NCI-H748 treated with DMSO at 0.1 percent for 48 hours (cell line): ENCODE measurements at regions not wholly inside any gene's neighbourhood (a gene's known extent, or its start where the extent isn't known, plus 50 kb on each side); places are given as distances from the start of the nearest gene placed in this dataset.
A peak's percentile ranks its signal among the peaks of the same experiment; 100 is the strongest.
"Not testable (repeated sequence)": the region's sequence is repeated elsewhere in the genome, so short reads cannot be mapped to it uniquely, and the experiment has no call there.

Experiments used
- DNase-seq: peaks from one replicate; lab custom pipeline; 2025; lab: John Stamatoyannopoulos, UW

DNA sequence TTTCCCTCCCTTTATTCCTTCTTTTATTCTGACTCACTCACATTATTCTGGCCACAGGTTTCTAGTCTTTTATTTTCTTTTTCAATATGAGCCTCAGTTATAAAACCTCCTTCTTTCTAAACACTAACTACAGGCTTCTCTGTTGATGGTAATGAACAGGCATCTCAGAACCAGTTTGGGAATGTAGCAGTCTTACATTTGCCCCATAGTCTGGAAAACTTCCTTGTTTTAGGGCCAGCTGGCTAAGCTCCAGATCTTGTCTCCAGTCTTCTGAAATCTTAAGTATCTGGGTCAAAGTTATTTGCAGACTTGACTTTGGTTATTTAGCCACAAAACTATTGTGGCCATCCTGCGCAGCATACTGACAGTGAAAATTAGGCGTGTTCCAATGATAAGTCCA is 97.0 kb upstream of the MAN1A1 start:
- no peak for DNase-seq

DNA sequence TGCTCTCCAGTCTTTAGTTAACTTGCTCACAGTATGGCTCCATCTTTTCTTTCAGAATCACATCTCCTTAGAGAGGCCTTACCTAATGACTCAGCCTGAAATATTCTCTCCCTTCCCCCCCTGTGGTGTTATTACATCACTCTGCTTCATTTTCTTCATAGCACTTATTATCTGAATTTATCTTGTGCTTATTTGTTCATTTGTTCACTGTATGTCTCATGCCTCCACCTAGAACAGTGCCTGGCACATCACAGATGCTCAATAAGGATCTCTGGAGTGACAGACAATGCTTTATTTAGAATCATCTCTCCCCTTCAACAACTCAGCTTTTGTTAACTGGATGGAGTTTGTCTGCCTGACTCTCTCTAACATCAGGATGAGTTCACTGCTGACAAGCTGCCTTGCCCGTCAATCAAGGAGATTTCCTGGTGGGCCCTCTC is 96.6 kb upstream of the MAN1A1 start:
- DNase-seq = no peak

DNA sequence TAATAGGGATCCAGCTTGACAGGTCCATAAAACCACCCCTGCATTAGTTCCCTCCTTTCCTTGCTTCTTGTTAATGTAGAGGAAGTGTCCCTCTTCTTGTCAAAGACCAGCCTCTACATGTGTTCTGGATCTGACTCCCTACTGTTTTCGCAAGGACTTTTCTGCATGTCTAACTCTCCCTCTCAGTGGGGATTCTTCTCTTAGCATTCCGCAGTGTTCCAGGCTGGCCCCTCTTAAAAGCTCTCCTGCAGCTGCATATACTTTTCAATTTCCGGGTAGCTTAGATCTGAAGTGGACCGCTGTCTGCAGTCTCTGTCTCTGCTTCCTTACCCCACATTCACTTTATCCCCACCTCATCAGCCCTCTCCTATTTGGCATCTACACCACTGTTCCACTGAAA is 96.1 kb upstream of the MAN1A1 start:
- no peak for DNase-seq

DNA sequence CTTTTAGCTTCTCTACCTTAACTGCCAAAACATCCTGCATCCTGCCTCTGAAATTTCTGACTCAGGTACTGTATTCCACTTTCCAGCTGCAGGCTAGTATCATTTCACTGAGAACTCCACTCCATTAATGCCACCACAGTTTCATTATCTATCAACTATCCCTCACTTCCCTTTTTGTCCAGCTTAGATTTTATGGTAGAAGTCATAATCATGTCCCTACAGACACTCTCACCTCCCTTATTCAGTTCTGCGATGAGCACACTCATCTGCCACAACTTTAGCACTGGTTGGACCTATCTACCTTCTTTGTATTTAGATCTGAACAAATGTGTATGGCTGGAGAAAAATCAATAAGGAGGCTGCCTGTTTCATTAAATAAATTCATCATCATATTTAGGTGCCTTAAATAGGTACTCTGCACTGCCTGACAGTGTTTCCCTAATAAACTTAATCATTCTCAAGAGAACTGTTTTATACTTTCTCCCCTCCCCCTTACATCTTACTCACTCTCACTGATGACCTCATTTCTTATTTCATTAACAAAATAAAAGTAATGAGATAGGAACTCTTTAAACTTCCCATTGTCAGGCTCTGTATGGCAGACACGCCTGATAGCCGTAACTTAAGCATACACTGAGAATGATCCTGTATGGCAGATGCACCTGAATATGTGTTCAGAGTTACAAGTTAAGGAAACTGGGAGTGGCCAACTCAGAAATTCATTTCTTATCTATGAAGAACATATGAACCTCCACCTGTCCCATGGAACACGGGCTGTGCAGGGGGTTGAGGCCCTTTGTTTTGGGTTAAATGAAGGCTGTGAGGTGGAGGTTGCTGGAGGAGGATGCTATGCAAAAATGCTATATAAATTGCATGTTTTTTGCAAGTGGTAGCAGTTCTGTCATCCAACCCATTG is 95.3 kb upstream of the MAN1A1 start:
- no peak for DNase-seq

DNA sequence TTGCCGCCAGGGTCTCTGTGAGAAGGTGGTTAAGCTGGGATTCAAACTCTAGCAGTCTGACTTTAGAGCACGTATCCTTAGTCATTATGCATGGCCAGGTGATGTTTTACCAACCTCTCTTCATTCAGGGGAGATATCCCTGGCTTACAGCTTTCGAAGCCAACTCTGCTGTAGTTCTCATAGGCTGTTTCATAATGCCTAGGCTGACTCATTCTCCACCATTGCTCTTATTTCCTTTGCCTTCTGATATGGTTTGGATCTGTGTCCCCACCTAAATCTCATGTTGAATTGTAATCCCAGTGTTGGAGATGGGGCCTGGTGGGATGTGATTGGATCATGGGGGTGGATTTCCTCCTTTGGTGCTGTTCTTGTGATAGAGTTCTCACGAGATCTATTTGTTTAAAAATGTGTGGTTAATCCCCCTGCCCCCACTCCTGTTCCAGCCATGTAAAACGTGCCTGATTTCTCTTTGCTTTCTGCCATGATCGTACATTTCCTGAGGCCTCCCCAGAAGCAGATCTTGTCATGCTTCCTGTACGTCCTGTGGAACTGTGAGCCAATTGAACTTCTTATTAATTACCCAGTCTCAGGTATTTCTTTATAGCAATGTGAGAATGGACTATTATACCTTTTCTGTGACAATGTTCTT is 94.6 kb upstream of the MAN1A1 start:
- no peak for DNase-seq

DNA sequence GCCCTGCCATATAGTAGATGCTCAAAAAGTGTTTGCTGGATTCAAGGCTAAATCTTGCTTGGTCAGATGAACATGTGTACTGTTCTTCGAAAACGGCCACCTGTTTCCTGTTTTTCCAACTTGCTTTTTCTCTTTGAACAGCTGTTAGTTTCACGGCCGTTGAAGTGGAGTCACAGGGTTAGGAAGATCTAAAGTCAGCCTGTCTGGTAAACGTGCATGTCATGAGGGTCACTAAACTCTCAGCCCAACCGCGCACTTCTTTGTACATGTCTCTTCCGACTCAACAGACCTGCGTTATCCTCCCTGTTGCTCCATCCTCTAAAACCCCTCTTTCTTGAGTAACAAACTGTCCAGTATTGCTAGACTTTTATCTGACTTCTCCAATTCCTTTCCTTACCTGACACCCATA is 93.2 kb upstream of the MAN1A1 start:
- DNase-seq = peak; percentile 49

DNA sequence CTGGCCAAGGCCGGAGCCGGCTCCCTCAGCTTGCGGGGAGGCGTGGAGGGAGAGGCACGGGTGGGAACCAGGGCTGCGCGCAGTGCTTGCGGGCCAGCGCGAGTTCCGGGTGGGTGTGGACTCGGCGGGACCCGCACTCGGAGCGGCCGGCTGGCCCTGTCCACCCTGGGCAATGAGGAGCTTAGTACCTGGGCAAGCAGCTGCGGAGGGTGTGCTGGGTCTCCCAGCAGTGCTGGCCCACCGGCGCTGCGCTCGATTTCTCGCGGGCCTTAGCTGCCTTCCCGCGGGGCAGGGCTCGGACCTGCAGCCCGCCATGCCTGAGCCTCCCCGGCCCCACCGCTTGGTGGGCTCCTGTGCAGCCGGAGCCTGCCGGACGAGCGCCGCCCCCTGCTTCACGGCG is 91.4 kb upstream of the MAN1A1 start:
- DNase-seq = no peak

DNA sequence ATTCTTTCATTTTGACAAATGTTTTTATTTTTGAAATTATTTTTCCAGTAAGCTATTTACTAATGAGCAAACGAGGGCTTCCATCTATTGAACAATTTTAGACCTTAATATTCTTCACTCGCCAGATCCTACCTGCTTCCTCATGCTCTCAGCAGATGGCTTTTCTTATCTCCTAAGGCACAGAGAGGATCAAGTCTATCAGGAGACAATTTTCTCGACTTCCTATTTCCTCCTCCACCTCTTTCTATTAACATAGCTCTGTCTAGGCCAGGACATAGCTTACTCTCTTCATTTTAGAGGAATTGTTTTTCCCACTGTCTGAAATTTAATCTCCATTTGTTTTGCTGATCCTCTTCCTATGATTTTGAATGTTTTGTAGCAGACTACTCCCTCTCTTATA is 87.0 kb upstream of the MAN1A1 start:
- DNase-seq = no peak

DNA sequence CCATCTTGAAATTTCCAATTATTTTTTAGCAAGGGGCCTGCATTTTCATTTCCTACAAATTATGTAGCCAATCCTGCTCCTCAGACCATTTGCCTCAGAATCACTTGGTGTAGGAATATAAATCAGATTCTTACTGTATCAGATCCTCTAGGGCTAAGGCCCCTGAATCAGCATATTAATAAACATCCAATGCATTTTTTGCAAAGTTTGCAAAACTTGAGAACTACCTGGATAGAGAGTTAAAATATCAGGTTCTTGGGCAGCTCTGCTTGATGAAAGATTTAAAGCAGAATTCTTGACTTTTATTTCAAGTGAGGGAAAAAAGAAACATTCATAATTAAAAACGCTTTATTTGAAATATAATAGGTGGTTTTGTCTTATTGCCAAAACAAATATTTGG is 82.2 kb upstream of the MAN1A1 start:
- DNase-seq = no peak

DNA sequence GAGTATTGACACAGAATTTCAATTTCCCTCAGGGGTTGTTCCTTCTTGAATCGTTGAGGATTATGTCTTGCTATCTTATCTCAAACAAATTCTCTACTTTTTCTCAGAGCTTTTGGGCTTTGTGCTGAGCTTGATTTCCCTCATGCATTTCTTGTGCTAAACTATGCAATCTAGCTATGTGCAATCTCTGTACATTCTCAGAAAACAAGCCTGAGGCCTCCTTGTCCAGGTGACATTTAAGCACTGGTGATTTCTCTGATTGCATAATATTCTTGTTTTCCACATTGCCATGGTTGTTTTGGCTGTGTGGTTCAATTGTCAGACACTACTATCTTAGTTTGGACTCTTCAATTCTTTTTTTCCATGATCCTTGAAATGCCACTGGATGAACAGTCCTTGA is 81.2 kb upstream of the MAN1A1 start:
- no peak for DNase-seq

DNA sequence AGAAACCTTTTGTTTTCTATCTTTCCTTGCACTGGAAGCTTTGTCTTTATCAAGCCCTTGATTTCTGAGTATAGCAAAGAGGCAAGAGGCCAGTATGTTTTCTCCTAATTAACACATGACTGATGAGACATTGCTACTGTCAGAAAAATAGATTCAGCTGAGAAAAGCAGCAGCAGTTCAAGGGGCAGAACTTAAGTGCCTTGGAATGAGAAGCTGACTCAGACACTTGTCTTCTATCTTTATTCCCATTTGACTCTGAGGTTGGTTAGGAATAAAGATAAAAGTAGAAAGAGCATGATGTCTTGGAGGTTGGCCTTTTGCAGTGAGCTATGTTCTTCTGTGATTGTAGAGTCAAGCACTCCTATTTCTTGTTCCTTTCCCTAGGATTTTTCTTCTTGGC is 79.1 kb upstream of the MAN1A1 start:
- no peak for DNase-seq

DNA sequence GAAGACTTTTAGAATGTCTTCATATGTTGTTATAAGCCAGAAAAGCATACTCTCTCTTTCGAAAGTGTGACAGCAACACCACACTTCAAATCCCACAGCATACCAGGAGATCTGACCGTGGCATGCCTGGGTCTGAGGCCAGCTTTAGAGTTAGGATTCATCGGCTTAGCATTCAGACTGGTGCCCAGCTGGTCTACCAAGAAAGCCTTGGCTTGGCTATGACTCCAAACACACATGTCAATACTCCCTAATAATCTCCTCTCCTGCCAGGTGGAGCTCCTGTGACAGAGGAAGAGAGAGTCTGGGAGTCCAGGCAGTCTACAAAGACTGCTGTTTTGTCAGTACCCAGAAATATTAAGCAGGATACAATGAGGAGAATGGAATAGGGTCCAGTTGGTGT is 77.1 kb upstream of the MAN1A1 start:
- no peak for DNase-seq

DNA sequence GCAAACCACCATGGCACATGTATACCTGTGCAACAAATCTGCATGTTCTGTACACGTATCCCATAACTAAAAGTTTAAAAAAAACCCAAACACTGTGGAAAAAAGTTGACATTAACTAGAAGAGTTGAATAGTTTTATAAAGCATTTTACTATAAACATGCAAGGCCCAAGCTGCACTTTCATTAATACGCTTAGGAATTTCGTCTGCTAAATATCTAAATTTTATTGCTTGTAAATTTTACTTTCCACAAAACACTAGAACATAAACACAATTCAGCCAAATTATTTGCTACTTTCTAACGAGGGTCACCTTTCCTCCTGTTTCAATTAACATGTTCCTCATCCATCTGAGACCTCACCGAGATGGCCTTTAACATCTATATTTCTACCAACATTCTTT is 74.4 kb upstream of the MAN1A1 start:
- no peak for DNase-seq

DNA sequence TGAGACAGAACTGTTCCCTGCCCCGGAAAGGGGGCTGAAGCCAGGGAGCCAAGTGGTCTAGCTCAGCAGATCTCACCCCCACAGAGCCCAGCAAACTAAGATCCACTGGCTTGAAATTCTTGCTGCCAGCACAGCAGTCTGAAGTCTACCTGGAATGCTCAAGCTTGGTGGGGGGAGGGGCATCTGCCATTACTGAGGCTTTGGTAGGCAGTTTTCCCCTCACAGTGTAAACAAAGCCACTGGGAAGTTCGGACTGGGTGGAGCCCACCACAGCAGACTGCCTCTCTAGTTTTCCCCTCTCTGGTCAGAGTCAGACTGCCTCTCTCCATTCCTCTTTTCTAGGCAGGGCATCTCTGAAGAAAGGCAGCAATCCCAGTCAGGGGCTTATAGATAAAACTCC is 68.5 kb upstream of the MAN1A1 start:
- DNase-seq = not testable (repeated sequence)

DNA sequence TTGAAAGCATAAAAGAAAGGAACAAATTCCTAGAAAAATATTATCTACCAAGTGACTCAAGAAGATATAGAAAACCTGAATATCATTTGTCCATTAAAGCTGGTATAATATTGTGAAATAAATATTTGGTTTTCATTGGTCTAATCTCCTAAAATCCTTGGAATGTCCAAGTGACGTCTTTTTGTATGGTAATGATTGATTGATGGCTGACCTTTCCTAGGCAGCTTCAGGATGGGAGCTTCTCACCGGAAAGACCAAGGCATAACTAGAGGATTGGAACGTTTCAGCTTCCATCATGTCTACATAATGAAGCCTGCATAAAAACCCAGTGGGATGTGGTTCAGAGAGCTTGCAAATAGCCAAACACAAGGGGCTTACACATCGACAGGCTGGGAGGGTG is 57.6 kb upstream of the MAN1A1 start:
- no peak for DNase-seq

DNA sequence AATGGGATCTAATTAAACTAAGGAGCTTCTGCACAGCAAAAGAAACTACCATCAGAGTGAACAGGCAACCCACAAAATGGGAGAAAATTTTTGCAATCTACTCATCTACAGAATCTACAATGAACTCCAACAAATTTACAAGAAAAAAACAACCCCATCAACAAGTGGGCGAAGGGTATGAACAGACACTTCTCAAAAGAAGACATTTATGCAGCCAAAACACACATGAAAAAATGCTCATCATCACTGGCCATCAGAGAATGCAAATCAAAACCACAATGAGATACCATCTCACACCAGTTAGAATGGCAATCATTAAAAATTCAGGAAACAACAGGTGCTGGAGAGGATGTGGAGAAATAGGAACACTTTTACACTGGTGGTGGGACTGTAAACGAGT is 55.6 kb upstream of the MAN1A1 start:
- not testable (repeated sequence) for DNase-seq
